Erythroblast (primary cell): ENCODE measurements at regions not wholly inside any gene's neighbourhood (a gene's known extent, or its start where the extent isn't known, plus 50 kb on each side); places are given as distances from the start of the nearest gene placed in this dataset.

Source experiments
- GATA1 ChIP-seq: IDR thresholded peaks from 2 replicates; pipeline ENCODE4 v1.6.1; 2011; ENCODE audit warnings: low read depth, mild to moderate bottlenecking, control low read depth, low read length, moderate library complexity
- POLR2A ChIP-seq: IDR thresholded peaks from 2 replicates; pipeline ENCODE4 v1.6.1; 2011; ENCODE audit warnings: mild to moderate bottlenecking, low read length

DNA sequence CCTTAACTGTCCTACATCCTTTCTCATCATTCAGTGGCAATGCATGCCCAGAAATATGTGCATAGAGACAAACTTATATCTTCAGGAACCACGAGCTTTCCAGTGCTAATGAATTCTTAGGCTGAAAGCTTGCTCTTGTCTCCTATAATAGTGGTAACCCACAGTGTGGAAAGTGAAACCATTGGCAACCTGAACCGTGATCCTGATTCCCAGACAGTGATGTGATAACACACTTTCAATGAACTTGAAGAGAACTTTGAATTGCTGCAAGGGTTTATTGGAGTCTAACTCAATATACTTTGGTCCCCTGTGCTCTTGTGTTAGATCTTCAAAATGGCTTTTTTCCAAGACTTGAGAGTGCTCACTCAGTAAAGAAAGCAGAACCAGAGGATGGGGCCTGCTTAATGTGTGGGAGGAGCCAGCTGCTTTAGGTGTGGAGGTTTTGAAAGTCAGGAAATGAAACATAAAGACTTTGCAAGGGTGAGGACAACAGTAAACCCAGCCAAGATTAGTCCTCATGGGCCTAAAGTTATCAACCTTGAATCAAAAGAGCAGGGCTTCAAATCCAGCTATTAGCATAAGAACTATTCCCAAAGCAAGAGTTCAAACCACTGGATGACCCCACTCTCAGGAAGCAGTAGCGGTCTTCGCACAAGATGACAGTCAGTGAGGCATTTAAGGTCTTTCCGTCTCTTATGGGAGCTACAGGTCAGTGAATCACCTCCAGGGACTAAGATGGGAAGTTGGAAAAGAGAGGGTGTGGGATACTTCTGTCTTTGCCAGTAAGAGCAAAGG lies 332.4 kb upstream of the NRP1 start:
- TF ChIP-seq POLR2A (no peak), GATA1 (no peak)
